ENCODE measurements at regions not wholly inside any gene's neighbourhood (a gene's known extent, or its start where the extent isn't known, plus 50 kb on each side); places are given as distances from the start of the nearest gene placed in this dataset.

DNA sequence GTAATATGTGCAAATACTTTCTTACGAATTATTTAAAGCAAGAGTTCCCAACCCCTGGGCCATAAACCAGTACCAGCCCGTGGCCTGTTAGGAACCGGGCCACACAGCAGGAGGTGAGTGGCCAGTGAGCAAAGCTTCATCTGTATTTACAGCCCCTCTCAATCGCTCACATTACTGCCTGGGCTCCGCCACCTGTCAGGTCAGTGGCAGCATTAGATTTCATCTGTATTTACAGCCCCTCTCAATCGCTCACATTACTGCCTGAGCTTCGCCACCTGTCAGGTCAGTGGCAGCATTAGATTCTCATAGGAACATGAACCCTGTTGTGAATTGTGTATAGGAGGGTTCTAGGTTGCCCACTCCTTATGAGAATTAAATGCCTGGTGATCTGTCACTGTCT lies 142.0 kb downstream of the RNASET2 start:
- intact Hi-C loops (cut with DNase I), result no loop called here
- no peak for TF ChIP-seq POLR2A (IDR thresholded peaks at IDR 0.05)
- TF ChIP-seq, protein P1, sequence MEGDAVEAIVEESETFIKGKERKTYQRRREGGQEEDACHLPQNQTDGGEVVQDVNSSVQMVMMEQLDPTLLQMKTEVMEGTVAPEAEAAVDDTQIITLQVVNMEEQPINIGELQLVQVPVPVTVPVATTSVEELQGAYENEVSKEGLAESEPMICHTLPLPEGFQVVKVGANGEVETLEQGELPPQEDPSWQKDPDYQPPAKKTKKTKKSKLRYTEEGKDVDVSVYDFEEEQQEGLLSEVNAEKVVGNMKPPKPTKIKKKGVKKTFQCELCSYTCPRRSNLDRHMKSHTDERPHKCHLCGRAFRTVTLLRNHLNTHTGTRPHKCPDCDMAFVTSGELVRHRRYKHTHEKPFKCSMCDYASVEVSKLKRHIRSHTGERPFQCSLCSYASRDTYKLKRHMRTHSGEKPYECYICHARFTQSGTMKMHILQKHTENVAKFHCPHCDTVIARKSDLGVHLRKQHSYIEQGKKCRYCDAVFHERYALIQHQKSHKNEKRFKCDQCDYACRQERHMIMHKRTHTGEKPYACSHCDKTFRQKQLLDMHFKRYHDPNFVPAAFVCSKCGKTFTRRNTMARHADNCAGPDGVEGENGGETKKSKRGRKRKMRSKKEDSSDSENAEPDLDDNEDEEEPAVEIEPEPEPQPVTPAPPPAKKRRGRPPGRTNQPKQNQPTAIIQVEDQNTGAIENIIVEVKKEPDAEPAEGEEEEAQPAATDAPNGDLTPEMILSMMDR (IDR thresholded peaks at IDR 0.05), result no peak
- no peak for TF ChIP-seq POLR2AphosphoS5 (IDR thresholded peaks at IDR 0.05)
- H3K27me3 ChIP-seq (replicated peaks; ENCODE audit: insufficient read depth), result no peaks in the 10 kb centered on the region
- H3K36me3 ChIP-seq, result no peaks in the 10 kb centered on the region
- no peak overlapping the region for H3K27ac ChIP-seq
- no peaks in the 10 kb centered on the region for H3K4me1 ChIP-seq (replicated peaks)
- no peak overlapping the region for H3K4me3 ChIP-seq
- no peaks in the 10 kb centered on the region for H3K9me3 ChIP-seq
- no peak for DNase-seq (ENCODE audit: low spot score)
- 56% methylated on average over 7 of the region's 7 CpGs for WGBS

DNA sequence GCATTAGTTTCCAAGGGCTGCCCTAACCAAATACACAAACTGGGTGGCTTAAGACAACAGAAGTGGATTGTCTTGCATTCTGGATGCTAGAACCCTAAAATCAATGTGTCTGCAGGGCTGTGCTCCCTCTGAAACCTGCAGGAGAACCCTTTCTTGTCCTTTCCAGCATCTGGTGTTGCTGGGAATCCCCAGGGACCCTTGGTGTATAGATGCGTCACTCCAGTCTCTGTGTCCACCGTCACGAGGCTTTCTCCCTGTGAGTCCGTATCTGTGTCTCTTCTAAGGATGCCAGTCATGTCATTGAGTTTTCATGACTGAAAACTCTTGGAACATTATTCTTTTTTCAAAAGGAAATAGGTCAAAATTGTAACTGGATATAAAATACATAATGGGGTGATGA lies 142.9 kb downstream of the RNASET2 start:
- TF ChIP-seq, protein P1 (IDR thresholded peaks at IDR 0.05), result no peak
- TF ChIP-seq POLR2A (IDR thresholded peaks at IDR 0.05) (no peak), POLR2AphosphoS5 (IDR thresholded peaks at IDR 0.05) (no peak)
- 93% methylated on average over 4 of the region's 4 CpGs for WGBS
- intact Hi-C loops (cut with DNase I), result no loop called here
- Histone ChIP-seq H3K4me3 (no peak overlapping the region), H3K27me3 (replicated peaks; ENCODE audit: insufficient read depth) (no peaks in the 10 kb centered on the region), H3K36me3 (no peaks in the 10 kb centered on the region), H3K4me1 (replicated peaks) (no peaks in the 10 kb centered on the region), H3K27ac (no peak overlapping the region), H3K9me3 (no peaks in the 10 kb centered on the region)
- no peak for DNase-seq (ENCODE audit: low spot score)

DNA sequence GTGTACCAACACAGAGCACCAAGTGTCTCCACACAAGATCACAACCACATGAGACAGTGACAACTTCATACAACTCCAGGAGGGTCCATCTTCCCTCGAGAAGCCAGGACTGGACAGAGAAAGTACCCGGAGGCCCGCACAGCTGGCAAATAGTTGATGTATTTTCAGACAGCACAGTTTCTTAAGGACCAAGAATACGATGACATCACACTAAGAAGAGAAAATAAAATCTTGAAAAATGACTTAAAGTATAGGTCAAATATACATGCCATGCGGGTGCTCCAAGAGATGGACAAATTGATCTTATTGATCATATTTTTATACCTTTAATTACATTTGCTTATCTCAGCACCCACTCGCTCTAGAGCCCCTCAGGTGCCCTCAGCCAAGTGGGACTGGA lies 145.5 kb downstream of the RNASET2 start:
- intact Hi-C loops (cut with DNase I), result no loop called here
- no peaks in the 10 kb centered on the region for H3K27me3 ChIP-seq (replicated peaks; ENCODE audit: insufficient read depth)
- no peaks in the 10 kb centered on the region for H3K36me3 ChIP-seq
- H3K4me3 ChIP-seq, result no peak overlapping the region
- 93% methylated on average over 6 of the region's 6 CpGs for WGBS
- no peak for DNase-seq (ENCODE audit: low spot score)
- H3K27ac ChIP-seq, result no peak overlapping the region
- H3K4me1 ChIP-seq (replicated peaks), result no peaks in the 10 kb centered on the region
- no peaks in the 10 kb centered on the region for H3K9me3 ChIP-seq
- TF ChIP-seq, protein P1 (IDR thresholded peaks at IDR 0.05), result no peak
- TF ChIP-seq POLR2AphosphoS5 (IDR thresholded peaks at IDR 0.05) (no peak), POLR2A (IDR thresholded peaks at IDR 0.05) (no peak)

DNA sequence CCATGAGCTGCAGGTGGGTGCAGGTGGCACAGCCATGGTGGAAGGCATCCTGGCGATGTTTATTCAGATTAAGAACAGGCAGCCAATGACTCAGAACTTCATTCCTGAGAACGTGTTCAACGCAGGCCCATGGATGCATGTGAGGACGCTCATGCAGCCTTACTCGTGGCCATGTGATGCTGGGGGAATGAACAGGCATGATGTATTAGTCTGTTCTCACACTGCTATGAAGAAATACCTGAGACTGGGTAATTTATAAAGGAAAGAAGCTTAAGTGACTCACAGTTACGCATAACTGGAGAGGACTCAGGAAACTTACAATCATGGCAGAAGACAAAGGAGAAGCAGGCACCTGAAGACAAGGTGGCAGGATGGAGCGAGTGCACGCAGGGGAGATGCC lies 146.6 kb downstream of the RNASET2 start:
- Histone ChIP-seq H3K9me3 (no peaks in the 10 kb centered on the region), H3K4me3 (no peak overlapping the region), H3K27me3 (replicated peaks; ENCODE audit: insufficient read depth) (no peaks in the 10 kb centered on the region), H3K36me3 (no peaks in the 10 kb centered on the region), H3K4me1 (replicated peaks) (no peaks in the 10 kb centered on the region), H3K27ac (no peak overlapping the region)
- no peak for DNase-seq (ENCODE audit: low spot score)
- WGBS, result 82% methylated on average over 8 of the region's 8 CpGs
- intact Hi-C loops (cut with DNase I), result no loop called here
- TF ChIP-seq POLR2AphosphoS5 (IDR thresholded peaks at IDR 0.05) (no peak), POLR2A (IDR thresholded peaks at IDR 0.05) (no peak)
- TF ChIP-seq, protein P1 (IDR thresholded peaks at IDR 0.05), result no peak

DNA sequence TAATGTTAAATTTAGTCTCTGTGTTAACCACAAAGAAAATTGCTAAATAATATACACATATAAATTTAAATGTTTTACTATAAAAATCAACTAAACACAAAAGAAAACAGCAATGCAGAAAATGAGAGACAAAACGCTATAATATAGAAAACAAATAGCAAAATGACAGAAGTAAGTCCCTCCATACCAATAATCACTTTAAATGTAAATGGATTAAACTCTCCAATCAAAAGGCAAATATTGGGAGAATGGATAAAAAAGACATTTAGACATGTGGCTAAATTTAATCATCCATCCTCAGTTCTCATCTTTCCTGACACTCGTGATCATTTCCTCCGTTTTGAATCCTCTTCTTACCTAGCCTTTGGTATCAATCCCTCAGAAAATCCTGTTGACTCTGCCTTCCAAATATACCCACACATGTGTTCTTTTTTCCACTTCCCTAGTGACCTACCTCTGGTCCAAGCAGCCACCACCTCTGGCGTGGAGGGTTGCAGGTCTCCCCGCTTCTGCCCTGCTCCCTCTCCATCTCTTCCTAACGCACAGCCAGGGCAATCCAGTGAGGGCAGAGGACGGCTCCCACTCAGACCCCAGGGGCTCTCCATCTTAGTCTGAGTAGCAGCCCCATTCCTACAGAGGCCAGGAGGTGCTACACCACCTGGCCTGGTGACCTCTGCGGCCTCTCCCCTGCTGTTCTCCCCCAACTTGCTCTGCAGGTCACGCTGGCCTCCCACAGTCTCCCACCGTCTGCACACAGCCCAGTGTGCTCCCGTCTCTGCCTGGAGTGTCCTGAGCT lies 149.2 kb downstream of the RNASET2 start:
- WGBS, result 96% methylated on average over 11 of the region's 11 CpGs
- Histone ChIP-seq H3K4me1 (replicated peaks) (no peaks in the 10 kb centered on the region), H3K27ac (no peak overlapping the region), H3K36me3 (no peaks in the 10 kb centered on the region), H3K4me3 (no peak overlapping the region), H3K9me3 (no peaks in the 10 kb centered on the region), H3K27me3 (replicated peaks; ENCODE audit: insufficient read depth) (no peaks in the 10 kb centered on the region)
- TF ChIP-seq POLR2AphosphoS5 (IDR thresholded peaks at IDR 0.05) (no peak), POLR2A (IDR thresholded peaks at IDR 0.05) (no peak)
- TF ChIP-seq, protein P1 (IDR thresholded peaks at IDR 0.05), result no peak
- no peak for DNase-seq (ENCODE audit: low spot score)
- intact Hi-C loops (cut with DNase I), result no loop called here
